HL-60 (cell line): ENCODE measurements at regions not wholly inside any gene's neighbourhood (a gene's known extent, or its start where the extent isn't known, plus 50 kb on each side); places are given as distances from the start of the nearest gene placed in this dataset.

Experiments used
- DNase-seq, 2 experiments: peaks; one replicate each; pipeline ENCODE4 v3.0.0-alpha.2; 2010 to 2020; ENCODE audit warnings: low read depth in 1 of 2, low spot score in 1 of 2
- H3K27ac ChIP-seq: fragments of 250-450 bp; sonication (Bioruptor Pico); replicated peaks from 2 replicates; pipeline ENCODE4 v1.5.1; 2020; ENCODE audit warnings: mild to moderate bottlenecking, moderate library complexity
- H3K27me3 ChIP-seq: fragments of 250-450 bp; sonication (Bioruptor Pico); 2 replicates; pipeline ENCODE4 v1.5.1; 2021; ENCODE audit warnings: mild to moderate bottlenecking, moderate library complexity; ENCODE audit not compliant: insufficient read depth, poor library complexity, severe bottlenecking
- H3K4me3 ChIP-seq: replicated peaks from 2 replicates; pipeline ENCODE4 v1.5.1; 2011; ENCODE audit warnings: mild to moderate bottlenecking, control low read depth, low read length; ENCODE audit not compliant: insufficient read depth
- GABPA ChIP-seq: IDR thresholded peaks from 2 replicates; pipeline ENCODE4 v1.6.1; 2012; ENCODE audit warnings: low read depth
- POLR2AphosphoS5 ChIP-seq: IDR thresholded peaks from 2 replicates; pipeline ENCODE4 v1.6.1; 2012; ENCODE audit warnings: low read depth
- REST ChIP-seq: IDR thresholded peaks from 2 replicates; pipeline ENCODE4 v1.6.1; 2012; ENCODE audit warnings: low read depth; ENCODE audit not compliant: insufficient replicate concordance
- SPI1 ChIP-seq: IDR thresholded peaks from 2 replicates; pipeline ENCODE4 v1.6.1; 2012; ENCODE audit warnings: low read depth, mild to moderate bottlenecking, borderline replicate concordance
- TF ChIP-seq, protein P1 (sequence below): IDR thresholded peaks from one replicate; pipeline ENCODE4 v1.5.1; 2011; ENCODE audit warnings: low read length, control low read depth, inconsistent platforms; ENCODE audit not compliant: insufficient read depth

GRCh38 chr11:134558258-134558835 is 146.3 kb upstream of the B3GAT1 start:
- DNase-seq, result no peak
- H3K27ac ChIP-seq, result no peak overlapping the region
- TF ChIP-seq, protein P1, sequence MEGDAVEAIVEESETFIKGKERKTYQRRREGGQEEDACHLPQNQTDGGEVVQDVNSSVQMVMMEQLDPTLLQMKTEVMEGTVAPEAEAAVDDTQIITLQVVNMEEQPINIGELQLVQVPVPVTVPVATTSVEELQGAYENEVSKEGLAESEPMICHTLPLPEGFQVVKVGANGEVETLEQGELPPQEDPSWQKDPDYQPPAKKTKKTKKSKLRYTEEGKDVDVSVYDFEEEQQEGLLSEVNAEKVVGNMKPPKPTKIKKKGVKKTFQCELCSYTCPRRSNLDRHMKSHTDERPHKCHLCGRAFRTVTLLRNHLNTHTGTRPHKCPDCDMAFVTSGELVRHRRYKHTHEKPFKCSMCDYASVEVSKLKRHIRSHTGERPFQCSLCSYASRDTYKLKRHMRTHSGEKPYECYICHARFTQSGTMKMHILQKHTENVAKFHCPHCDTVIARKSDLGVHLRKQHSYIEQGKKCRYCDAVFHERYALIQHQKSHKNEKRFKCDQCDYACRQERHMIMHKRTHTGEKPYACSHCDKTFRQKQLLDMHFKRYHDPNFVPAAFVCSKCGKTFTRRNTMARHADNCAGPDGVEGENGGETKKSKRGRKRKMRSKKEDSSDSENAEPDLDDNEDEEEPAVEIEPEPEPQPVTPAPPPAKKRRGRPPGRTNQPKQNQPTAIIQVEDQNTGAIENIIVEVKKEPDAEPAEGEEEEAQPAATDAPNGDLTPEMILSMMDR, result no peak
- TF ChIP-seq POLR2AphosphoS5, result no peak
- TF ChIP-seq REST, result no peak
- no peak for TF ChIP-seq SPI1
- TF ChIP-seq GABPA, result no peak
- no peaks in the 10 kb centered on the region for H3K27me3 ChIP-seq
- H3K4me3 ChIP-seq, result no peak overlapping the region

DNA sequence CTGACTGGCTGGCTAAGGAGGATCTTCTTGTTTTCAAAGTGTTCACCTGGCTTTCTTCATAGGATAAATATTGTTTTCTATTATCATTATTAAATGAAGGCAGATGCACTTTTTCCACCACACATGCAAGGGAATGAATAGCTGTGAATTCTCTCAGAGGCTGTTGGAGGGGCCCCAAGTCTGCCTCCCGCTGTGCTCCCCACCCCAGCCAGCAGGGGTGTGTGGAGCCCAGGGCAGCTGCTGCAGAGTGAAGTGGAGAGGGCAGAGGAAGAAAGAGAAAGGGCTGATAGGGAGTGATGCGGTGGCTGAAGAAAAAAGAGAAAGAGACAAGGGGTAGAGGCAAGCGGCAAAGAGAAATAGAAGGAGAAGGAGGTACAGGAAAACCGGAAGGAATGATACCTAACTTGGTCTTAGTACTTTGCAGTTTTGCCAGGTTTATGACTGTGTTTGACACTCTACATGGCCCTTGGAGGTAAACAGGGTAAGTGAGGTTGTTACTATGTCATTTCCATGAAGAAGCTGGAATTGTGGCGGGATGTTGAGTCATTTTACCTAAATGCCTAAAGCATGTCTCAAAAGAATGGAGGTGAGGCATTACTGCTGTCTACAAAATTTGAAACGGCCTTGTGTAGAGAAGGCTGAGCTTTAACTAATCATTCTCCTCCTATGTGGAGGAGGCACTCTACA is 145.7 kb upstream of the B3GAT1 start:
- no peaks in the 10 kb centered on the region for H3K27me3 ChIP-seq
- TF ChIP-seq SPI1, result no peak
- H3K27ac ChIP-seq, result no peak overlapping the region
- no peak overlapping the region for H3K4me3 ChIP-seq
- DNase-seq, result no peak

GRCh38 chr11:134556186-134556585 is 144.1 kb upstream of the B3GAT1 start:
- no peak overlapping the region for H3K27ac ChIP-seq
- TF ChIP-seq POLR2AphosphoS5, result no peak
- TF ChIP-seq REST, result no peak
- TF ChIP-seq, protein P1, result no peak
- no peak for TF ChIP-seq SPI1
- TF ChIP-seq GABPA, result no peak
- no peaks in the 10 kb centered on the region for H3K27me3 ChIP-seq
- DNase-seq, result no peak
- no peak overlapping the region for H3K4me3 ChIP-seq

GRCh38 chr11:134555510-134555909 is 143.5 kb upstream of the B3GAT1 start:
- TF ChIP-seq, protein P1, result no peak
- TF ChIP-seq REST (no peak), POLR2AphosphoS5 (no peak), SPI1 (no peak), GABPA (no peak)
- Histone ChIP-seq H3K27ac (no peak overlapping the region), H3K27me3 (no peaks in the 10 kb centered on the region), H3K4me3 (no peak overlapping the region)
- DNase-seq, result no peak
